ENCODE measurements at regions not wholly inside any gene's neighbourhood (a gene's known extent, or its start where the extent isn't known, plus 50 kb on each side); places are given as distances from the start of the nearest gene placed in this dataset.
A peak's percentile ranks its signal among the peaks of the same experiment; 100 is the strongest.
"Not testable (repeated sequence)": the region's sequence is repeated elsewhere in the genome, so short reads cannot be mapped to it uniquely, and the experiment has no call there.

- no peak for DNase-seq (ENCODE audit: low spot score)
Measured at GRCh38 chr9:111744363-111744762, 50.4 kb downstream of the SHOC1 start.

GRCh38 chr9:111743275-111743674, 51.5 kb downstream of the SHOC1 start:
- DNase-seq (ENCODE audit: low spot score): peak; percentile 85

GRCh38 chr9:111740739-111741138, 54.0 kb downstream of the SHOC1 start:
- no peak for DNase-seq (ENCODE audit: low spot score)

GRCh38 chr9:111736714-111737113, 58.0 kb downstream of the SHOC1 start:
- no peak for DNase-seq (ENCODE audit: low spot score)

GRCh38 chr9:111735344-111735743, 59.4 kb downstream of the SHOC1 start:
- DNase-seq (ENCODE audit: low spot score): not testable (repeated sequence)

GRCh38 chr9:111731928-111732327, 62.8 kb downstream of the SHOC1 start:
- DNase-seq (ENCODE audit: low spot score): no peak

- DNase-seq (ENCODE audit: low spot score): peak; percentile 38
Measured at GRCh38 chr9:111730937-111731567, 63.7 kb downstream of the SHOC1 start.

- DNase-seq (ENCODE audit: low spot score): peak; percentile 91
Measured at GRCh38 chr9:111728617-111729366, 65.9 kb downstream of the SHOC1 start.

- no peak for DNase-seq (ENCODE audit: low spot score)
Measured at GRCh38 chr9:111728143-111728542, 66.6 kb downstream of the SHOC1 start.

- DNase-seq (ENCODE audit: low spot score): no peak
Measured at GRCh38 chr9:111726949-111727348, 65.5 kb downstream of the GNG10 start.

GRCh38 chr9:111720174-111720573, 58.8 kb downstream of the GNG10 start:
- DNase-seq (ENCODE audit: low spot score): no peak
